GM13976 (cell line): ENCODE measurements at regions not wholly inside any gene's neighbourhood (a gene's known extent, or its start where the extent isn't known, plus 50 kb on each side); places are given as distances from the start of the nearest gene placed in this dataset.

ENCODE experiments used
- DNase-seq: peaks from one replicate; pipeline ENCODE4 v3.0.0; 2012; ENCODE audit warnings: low spot score
- CTCF ChIP-seq: IDR thresholded peaks from 2 replicates; pipeline ENCODE4 v1.5.1; 2012; ENCODE audit warnings: borderline replicate concordance, mild to moderate bottlenecking; ENCODE audit not compliant: insufficient read depth; ENCODE audit errors: extremely low read depth, missing control alignments, control extremely low read depth
- in situ Hi-C: fragments of 300-500 bp; cut with MboI; formaldehyde crosslinking; loops from one replicate; pipeline ENCODE4 v1.12.0; 2022; ENCODE audit warnings: low sequenced_read_pairs, mixed read lengths, inconsistent platforms; ENCODE audit not compliant: unreplicated experiment

GRCh38 chr3:189084620-189085019, 87.2 kb upstream of the TPRG1 start:
- in situ Hi-C loops: no loop called here
- DNase-seq: no peak
- no peak for TF ChIP-seq CTCF

GRCh38 chr3:189092547-189092946, 79.2 kb upstream of the TPRG1 start:
- no peak for TF ChIP-seq CTCF
- DNase-seq: no peak
- in situ Hi-C loops: no loop called here

- no peak for TF ChIP-seq CTCF
- DNase-seq: no peak
- in situ Hi-C loops: no loop called here
Observed at GRCh38 chr3:189094539-189094938, 77.2 kb upstream of the TPRG1 start.

- in situ Hi-C loops: no loop called here
Observed at GRCh38 chr3:189096092-189096491, 75.7 kb upstream of the TPRG1 start.

GRCh38 chr3:189099031-189099471, 72.7 kb upstream of the TPRG1 start:
- DNase-seq: no peak
- no peak for TF ChIP-seq CTCF
- in situ Hi-C loops: no loop called here

More at GRCh38 chr3:189096092-189096491, 75.7 kb upstream of the TPRG1 start:
- no peak for DNase-seq
- TF ChIP-seq CTCF: no peak

- DNase-seq: no peak
- in situ Hi-C loops: no loop called here
- TF ChIP-seq CTCF: no peak
Observed at GRCh38 chr3:189099505-189100290, 72.1 kb upstream of the TPRG1 start.
